ENCODE measurements at regions not wholly inside any gene's neighbourhood (a gene's known extent, or its start where the extent isn't known, plus 50 kb on each side); places are given as distances from the start of the nearest gene placed in this dataset.

GRCh38 chr18:78521136-78521535 lies 458.5 kb upstream of the SALL3 start:
- H3K4me3 ChIP-seq (replicated peaks in 1 of 3; ENCODE audit: low read depth in 2 of 3, low read length in 3 of 3) = no peak overlapping the region
- H3K4me1 ChIP-seq (ENCODE audit: control insufficient read depth in 1 of 2, insufficient read depth in 2 of 2, low read length in 2 of 2) = no peaks in the 10 kb centered on the region
- peaks cover 0 to 20% (median 3%) of the 10 kb centered on the region in 7 donors for H3K9me3 Mint-ChIP-seq
- WGBS (ENCODE audit: insufficient coverage) = 80% methylated on average over 11 of the region's 11 CpGs
- no peaks in the 10 kb centered on the region for H3K27me3 ChIP-seq (ENCODE audit: control insufficient read depth in 2 of 2, insufficient read depth in 2 of 2, low read length in 2 of 2)
- DNase-seq = no peak
- no peak overlapping the region for H3K9ac ChIP-seq (ENCODE audit: insufficient read depth, low read length, poor library complexity, severe bottlenecking)
- no peaks in the 10 kb centered on the region for H3K4me1 Mint-ChIP-seq
- peaks cover 2 to 4% (median 2%) of the 10 kb centered on the region in 3 donors for H3K27me3 Mint-ChIP-seq (ENCODE audit: low read depth in 3 of 3)
- no peaks in the 10 kb centered on the region for H3K36me3 ChIP-seq (replicated peaks in 1 of 2; ENCODE audit: control insufficient read depth in 1 of 2, insufficient read depth in 2 of 2, low read length in 2 of 2)
- no peak overlapping the region for H3K4me2 ChIP-seq (replicated peaks; ENCODE audit: extremely low read depth, low read length, poor library complexity, severe bottlenecking)
- H3K4me3 Mint-ChIP-seq = no peak overlapping the region
- no peaks in the 10 kb centered on the region for H3K79me2 ChIP-seq (ENCODE audit: insufficient read depth, low read length)
- intact Hi-C loops (cut with micrococcal nuclease) = no loop called here
- TF ChIP-seq CTCF (IDR thresholded peaks at IDR 0.05) = no peak
- H4K20me1 ChIP-seq (ENCODE audit: insufficient read depth, low read length) = no peaks in the 10 kb centered on the region
- no peak overlapping the region for H2AFZ ChIP-seq (ENCODE audit: insufficient read depth, low read depth, low read length, poor library complexity, severe bottlenecking)
- H3K36me3 Mint-ChIP-seq = no peaks in the 10 kb centered on the region
- H3K9me3 ChIP-seq (replicated peaks in 1 of 2; ENCODE audit: control insufficient read depth in 1 of 2, insufficient read depth in 1 of 2, low read length in 2 of 2) = peaks cover 0 to 9% of the 10 kb centered on the region in 2 donors
- H3K27ac Mint-ChIP-seq = no peak overlapping the region
- H3K27ac ChIP-seq (ENCODE audit: low read depth in 1 of 2, low read length in 2 of 2) = no peak overlapping the region

DNA sequence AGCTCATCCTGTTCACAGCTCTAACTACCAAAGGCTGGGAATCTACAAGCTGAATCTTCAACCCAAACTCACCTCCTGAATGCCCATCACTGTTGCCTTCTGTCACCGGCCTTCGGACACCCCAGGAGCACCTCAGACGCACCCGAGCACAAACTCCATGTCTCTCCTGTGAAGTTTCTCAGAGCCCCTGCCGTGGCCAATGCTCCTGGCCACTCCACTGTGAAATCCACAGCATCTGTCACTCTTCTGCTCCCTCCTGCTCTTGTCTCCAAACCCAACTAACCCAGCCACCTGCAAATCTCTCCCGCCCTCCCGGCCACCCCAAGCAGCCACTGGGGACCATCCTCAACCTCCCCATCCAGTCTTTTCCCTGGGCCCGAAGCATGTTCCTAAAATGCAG lies 457.9 kb upstream of the SALL3 start:
- TF ChIP-seq CTCF (IDR thresholded peaks at IDR 0.05) = no peak
- Mint-ChIP-seq H3K27me3 (ENCODE audit: low read depth in 3 of 3) (peaks cover 2 to 4% (median 2%) of the 10 kb centered on the region in 3 donors), H3K9me3 (peaks cover 0 to 20% (median 3%) of the 10 kb centered on the region in 7 donors), H3K27ac (no peak overlapping the region), H3K36me3 (no peaks in the 10 kb centered on the region), H3K4me3 (no peak overlapping the region), H3K4me1 (no peaks in the 10 kb centered on the region)
- H3K9ac ChIP-seq (ENCODE audit: insufficient read depth, low read length, poor library complexity, severe bottlenecking) = no peak overlapping the region
- no peaks in the 10 kb centered on the region for H4K20me1 ChIP-seq (ENCODE audit: insufficient read depth, low read length)
- peaks cover 0 to 9% of the 10 kb centered on the region in 2 donors for H3K9me3 ChIP-seq (replicated peaks in 1 of 2; ENCODE audit: control insufficient read depth in 1 of 2, insufficient read depth in 1 of 2, low read length in 2 of 2)
- no peak overlapping the region for H3K4me3 ChIP-seq (replicated peaks in 1 of 3; ENCODE audit: low read depth in 2 of 3, low read length in 3 of 3)
- intact Hi-C loops (cut with micrococcal nuclease) = no loop called here
- H3K4me2 ChIP-seq (replicated peaks; ENCODE audit: extremely low read depth, low read length, poor library complexity, severe bottlenecking) = no peak overlapping the region
- no peaks in the 10 kb centered on the region for H3K79me2 ChIP-seq (ENCODE audit: insufficient read depth, low read length)
- no peaks in the 10 kb centered on the region for H3K4me1 ChIP-seq (ENCODE audit: control insufficient read depth in 1 of 2, insufficient read depth in 2 of 2, low read length in 2 of 2)
- no peak overlapping the region for H2AFZ ChIP-seq (ENCODE audit: insufficient read depth, low read depth, low read length, poor library complexity, severe bottlenecking)
- no peaks in the 10 kb centered on the region for H3K27me3 ChIP-seq (ENCODE audit: control insufficient read depth in 2 of 2, insufficient read depth in 2 of 2, low read length in 2 of 2)
- no peak for DNase-seq
- 89% methylated on average over 7 of the region's 8 CpGs for WGBS (ENCODE audit: insufficient coverage)
- H3K27ac ChIP-seq (ENCODE audit: low read depth in 1 of 2, low read length in 2 of 2) = no peak overlapping the region
- no peaks in the 10 kb centered on the region for H3K36me3 ChIP-seq (replicated peaks in 1 of 2; ENCODE audit: control insufficient read depth in 1 of 2, insufficient read depth in 2 of 2, low read length in 2 of 2)
